ENCODE measurements at regions not wholly inside any gene's neighbourhood (a gene's known extent, or its start where the extent isn't known, plus 50 kb on each side); places are given as distances from the start of the nearest gene placed in this dataset.

GRCh38 chr12:19970116-19970515, 398.2 kb upstream of the PDE3A start (continued):
- TF ChIP-seq ZNF609 (CRISPR knock-in tag; IDR thresholded peaks at IDR 0.05; ENCODE audit: borderline replicate concordance), result no peak
- TF ChIP-seq PTBP1 (IDR thresholded peaks at IDR 0.05; ENCODE audit: low read depth, low read length), result no peak
- no peak for TF ChIP-seq ELK3 (CRISPR knock-in tag; IDR thresholded peaks at IDR 0.05)
- TF ChIP-seq CBX2 (IDR thresholded peaks at IDR 0.05; ENCODE audit: insufficient read depth, low read length, poor library complexity, severe bottlenecking), result no peak

GRCh38 chr12:19970821-19971220, 397.5 kb upstream of the PDE3A start:
- ATAC-seq, result no peak
- Histone ChIP-seq H3K27me3 (ENCODE audit: control insufficient read depth in 2 of 2, insufficient read depth in 2 of 2, low read length in 2 of 2) (no peaks in the 10 kb centered on the region), H3K4me3 (no peak overlapping the region), H3K27ac (ENCODE audit: extremely low read depth, low read depth, low read length) (no peak overlapping the region), H3K9ac (ENCODE audit: insufficient read depth in 1 of 2, low read depth in 2 of 2, low read length in 2 of 2) (no peak overlapping the region), H3K79me2 (ENCODE audit: control insufficient read depth, insufficient read depth, low read length) (no peaks in the 10 kb centered on the region), H3K36me3 (ENCODE audit: control insufficient read depth, insufficient read depth, low read length) (no peaks in the 10 kb centered on the region), H3K4me2 (ENCODE audit: insufficient read depth, low read length) (no peak overlapping the region), H2AFZ (ENCODE audit: low read depth, low read length) (no peak overlapping the region), H3K9me3 (replicated peaks; ENCODE audit: control insufficient read depth, insufficient read depth, low read depth, low read length) (no peaks in the 10 kb centered on the region; the same call in 1 of the 2 replicates), H4K20me1 (replicated peaks; ENCODE audit: control insufficient read depth, insufficient read depth, low read length) (no peaks in the 10 kb centered on the region), H3K4me1 (replicated peaks in 1 of 2; ENCODE audit: control insufficient read depth in 2 of 2, insufficient read depth in 2 of 2, low read length in 2 of 2) (no peaks in the 10 kb centered on the region), H3K9me1 (ENCODE audit: control insufficient read depth, insufficient read depth, low read length) (no peaks in the 10 kb centered on the region)
- ChIA-PET CTCF (ENCODE audit: low intra/inter-chr PET ratio) (no interaction called here), POLR2A (no interaction called here)
- 0% methylated on average over 1 of the region's 1 CpG for WGBS (ENCODE audit: insufficient coverage, low coverage, missing lambda C conversion rate)
- no peak for DNase-seq (ENCODE audit: extremely low read depth in 1 of 4, low spot score in 3 of 4)
- in situ Hi-C loops (cut with MboI) (no loop called here), intact Hi-C loops (cut with micrococcal nuclease) (no loop called here)
- BruUV-seq (replicated peaks), result no TSS peak
- no peak for FAIRE-seq
- TF ChIP-seq MTA3 (IDR thresholded peaks at IDR 0.05; ENCODE audit: borderline replicate concordance) (no peak), SMAD3 (CRISPR knock-in tag; conservative IDR thresholded peaks at IDR 0.05) (no peak), POLR2H (tag; IDR thresholded peaks at IDR 0.05; ENCODE audit: low read depth) (no peak), PHF8 (IDR thresholded peaks at IDR 0.05; ENCODE audit: borderline replicate concordance, low read length) (no peak), ETV5 (CRISPR knock-in tag; IDR thresholded peaks at IDR 0.05; ENCODE audit: low read depth) (no peak), GATAD2A (IDR thresholded peaks at IDR 0.05) (no peak), RAD21 (CRISPR knock-in tag; conservative IDR thresholded peaks at IDR 0.05 in 1 of 2, IDR thresholded peaks at IDR 0.05 in 1 of 2) (no peak), CHCHD3 (CRISPR knock-in tag; IDR thresholded peaks at IDR 0.05) (no peak), SMARCE1 (IDR thresholded peaks at IDR 0.05) (no peak), RBM17 (IDR thresholded peaks at IDR 0.05; ENCODE audit: borderline replicate concordance, low read depth, low read length) (no peak), ZFPM2 (CRISPR knock-in tag; IDR thresholded peaks at IDR 0.05) (no peak), ZNF408 (CRISPR knock-in tag; IDR thresholded peaks at IDR 0.05; ENCODE audit: low read depth) (no peak), PCBP2 (IDR thresholded peaks at IDR 0.05; ENCODE audit: low read depth, low read length, poor library complexity, severe bottlenecking) (no peak), PPARD (CRISPR knock-in tag; IDR thresholded peaks at IDR 0.05) (no peak)

All from K562 (cell line).